Sigmoid colon (tissue), 4 donors: ENCODE measurements at regions not wholly inside any gene's neighbourhood (a gene's known extent, or its start where the extent isn't known, plus 50 kb on each side); places are given as distances from the start of the nearest gene placed in this dataset.

Source experiments
- CTCF ChIP-seq, 4 experiments: fragments of 450-650 bp in 3 of 4; fragments of 200-600 bp in 1 of 4; IDR thresholded peaks; one replicate each; pipeline ENCODE4 v1.5.1; 2016 to 2019; ENCODE audit warnings: antibody characterized with exemption in 4 of 4, mild to moderate bottlenecking in 3 of 4, moderate library complexity in 2 of 4
- EP300 ChIP-seq, 4 donors: sonication (generic); formaldehyde crosslinking; IDR thresholded peaks; one replicate each; pipeline ENCODE4 v1.6.1; 2017; ENCODE audit warnings: antibody characterized with exemption in 4 of 4

DNA sequence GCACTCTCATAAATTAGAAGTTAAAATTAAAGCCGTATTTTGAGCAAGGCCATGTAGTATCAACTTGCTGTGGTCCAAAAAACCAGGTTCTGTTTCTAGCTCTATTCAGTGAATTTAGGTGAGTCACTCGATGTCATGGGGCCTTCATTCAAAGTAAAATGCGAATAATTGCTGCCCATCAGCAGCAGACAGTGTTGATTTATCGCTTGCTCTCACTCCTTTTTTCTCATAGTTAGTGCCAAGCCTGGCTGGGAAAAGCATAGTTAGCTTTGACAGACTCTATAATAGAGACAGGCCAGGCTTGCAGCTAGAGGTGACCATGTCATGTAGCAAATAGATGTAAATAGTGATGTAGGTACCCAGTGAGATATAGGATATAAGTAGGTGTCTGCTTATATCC lies 136.0 kb downstream of the EDN1 start:
- TF ChIP-seq CTCF (IDR thresholded peaks at IDR 0.05), result no peak
- TF ChIP-seq EP300 (IDR thresholded peaks at IDR 0.05), result no peak
